ENCODE measurements at regions not wholly inside any gene's neighbourhood (a gene's known extent, or its start where the extent isn't known, plus 50 kb on each side); places are given as distances from the start of the nearest gene placed in this dataset.

DNA sequence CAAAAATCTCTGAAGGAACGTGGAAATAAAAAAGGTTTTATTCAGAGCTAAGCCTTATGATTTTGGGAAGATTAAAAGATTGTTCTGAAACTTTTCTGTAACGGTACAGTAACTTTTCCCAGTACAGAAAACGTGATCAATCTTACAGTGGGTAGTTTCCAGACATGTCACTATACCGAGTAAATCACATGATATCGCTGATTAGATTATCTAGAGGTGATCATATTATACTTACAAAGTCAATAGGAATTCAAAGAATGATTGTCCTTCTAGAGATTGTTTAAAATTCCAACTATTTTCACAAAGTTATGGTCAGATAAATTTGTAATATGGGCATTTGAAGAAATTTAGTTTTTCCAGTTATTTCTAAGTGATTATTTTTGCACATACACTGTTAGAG lies 736.0 kb upstream of the GRM7 start:
- no peak for DNase-seq

DNA sequence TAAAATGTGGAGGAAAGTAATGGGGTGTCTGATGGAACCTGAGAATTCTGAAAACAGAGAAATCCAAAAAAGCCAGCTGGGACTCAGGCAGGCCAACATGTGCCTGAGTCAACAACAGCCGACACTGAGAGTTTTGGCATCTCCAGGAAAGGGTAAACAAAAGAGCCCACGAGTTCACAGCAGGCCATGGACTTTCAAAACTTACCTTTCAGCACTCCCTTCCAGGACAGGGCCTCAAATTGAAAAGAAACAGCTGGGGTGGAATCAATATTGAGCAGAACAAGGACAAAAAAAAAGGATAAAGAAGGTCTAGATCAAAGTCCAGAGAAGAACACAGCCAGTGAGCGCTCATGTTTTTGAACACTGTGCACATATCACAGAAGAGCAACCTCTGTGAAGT lies 735.4 kb upstream of the GRM7 start:
- DNase-seq = no peak

DNA sequence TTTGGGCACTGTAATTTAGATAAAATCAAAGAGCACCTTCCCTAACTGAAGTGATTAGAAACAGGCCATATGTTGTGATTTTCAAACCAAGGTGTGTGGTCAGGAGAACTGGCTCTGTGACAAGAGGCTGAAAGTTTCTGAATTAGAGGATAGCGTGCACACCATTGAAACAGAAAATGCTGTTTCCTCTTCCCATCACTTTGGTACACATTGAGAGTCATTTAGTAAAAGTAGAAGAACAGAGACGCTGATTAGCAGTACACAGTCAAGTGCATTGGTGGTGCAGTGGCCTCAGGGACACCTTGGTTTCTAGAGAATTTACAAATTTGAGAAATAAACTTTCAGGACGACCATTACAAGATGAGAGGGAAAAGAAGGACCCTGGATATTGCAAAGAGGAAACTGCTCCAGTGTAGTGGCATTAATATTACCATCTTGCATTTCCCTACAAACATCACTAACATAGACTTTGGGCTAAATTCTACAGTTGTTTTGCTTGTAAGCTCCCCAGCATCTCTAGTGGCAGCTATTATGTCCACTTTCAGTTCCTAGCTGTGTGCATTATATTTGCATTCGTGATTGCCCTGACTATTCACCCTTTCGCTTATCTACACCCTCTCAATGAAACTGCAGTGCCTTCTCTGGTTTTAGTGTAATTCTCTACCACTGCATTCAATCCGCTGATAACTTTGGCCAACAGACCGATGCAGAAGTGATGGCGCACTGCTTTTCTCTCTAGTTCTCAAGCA lies 728.1 kb upstream of the GRM7 start:
- DNase-seq = no peak

DNA sequence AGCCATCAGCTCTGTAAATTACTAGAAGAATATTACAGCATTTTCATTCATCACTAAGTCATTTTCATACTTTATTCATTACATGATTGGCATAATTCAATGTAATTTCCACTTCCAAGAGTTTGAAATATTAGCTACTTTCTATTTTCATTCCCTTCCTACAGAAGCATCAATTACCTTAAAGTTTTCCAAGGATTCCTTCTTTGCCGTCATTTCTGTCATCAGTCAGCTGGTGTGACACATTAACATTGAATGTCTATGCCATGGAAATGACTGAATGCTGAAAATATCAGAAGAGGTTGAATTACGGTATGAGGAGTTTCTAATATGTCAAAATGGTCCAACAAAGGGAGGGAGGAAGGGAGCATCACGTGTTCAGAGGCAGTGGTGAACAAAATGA lies 718.2 kb upstream of the GRM7 start:
- no peak for DNase-seq

DNA sequence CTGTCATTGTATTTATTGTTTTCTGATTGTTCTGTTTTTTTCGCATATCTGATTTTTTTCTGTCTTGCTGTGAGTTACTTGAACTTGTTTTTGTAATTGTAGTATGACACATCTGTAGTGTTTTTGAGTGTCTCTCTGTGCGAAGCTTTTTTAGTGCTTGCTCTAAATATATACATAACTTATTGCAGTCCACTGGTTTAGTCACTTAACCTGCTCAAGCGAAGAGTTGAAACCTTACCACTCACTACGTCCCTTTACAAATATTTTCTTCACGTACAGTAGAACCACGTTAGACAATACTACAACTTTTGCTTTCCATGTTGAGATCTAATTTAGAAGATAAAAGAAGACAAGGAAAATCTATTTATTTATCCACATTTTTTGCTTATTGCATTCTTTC lies 713.0 kb upstream of the GRM7 start:
- DNase-seq = no peak

DNA sequence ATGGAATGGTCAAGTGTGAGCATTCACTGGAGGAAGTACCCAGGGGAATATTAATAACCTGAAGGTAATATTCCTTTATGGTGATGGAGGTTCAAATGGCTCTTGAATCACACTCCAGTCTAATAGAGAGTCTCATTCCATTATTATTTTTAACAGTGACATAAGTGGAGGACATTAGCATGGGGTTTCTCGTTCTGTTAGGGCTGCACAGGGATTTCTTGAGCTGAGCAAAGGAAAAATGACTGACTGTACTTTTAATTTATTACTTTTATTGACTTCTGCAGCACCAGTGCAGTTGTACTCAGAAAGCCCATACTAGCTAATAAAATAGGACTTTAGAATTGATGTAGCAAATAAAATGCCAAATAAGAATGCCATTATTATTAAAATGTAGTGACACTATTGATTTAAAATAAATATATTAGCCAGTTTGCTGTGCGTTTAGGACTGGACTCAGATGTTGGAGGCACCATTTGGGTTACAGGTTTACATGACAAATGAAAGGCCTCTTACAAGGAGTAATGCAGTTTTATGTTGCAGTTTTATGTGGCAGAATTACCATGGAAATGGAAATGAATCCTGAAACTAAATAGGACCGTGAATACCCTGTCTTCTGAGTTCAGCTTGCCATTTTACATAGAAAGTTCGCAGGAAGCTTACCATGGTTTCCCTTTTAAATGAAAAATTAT lies 705.1 kb upstream of the GRM7 start:
- no peak for DNase-seq

DNA sequence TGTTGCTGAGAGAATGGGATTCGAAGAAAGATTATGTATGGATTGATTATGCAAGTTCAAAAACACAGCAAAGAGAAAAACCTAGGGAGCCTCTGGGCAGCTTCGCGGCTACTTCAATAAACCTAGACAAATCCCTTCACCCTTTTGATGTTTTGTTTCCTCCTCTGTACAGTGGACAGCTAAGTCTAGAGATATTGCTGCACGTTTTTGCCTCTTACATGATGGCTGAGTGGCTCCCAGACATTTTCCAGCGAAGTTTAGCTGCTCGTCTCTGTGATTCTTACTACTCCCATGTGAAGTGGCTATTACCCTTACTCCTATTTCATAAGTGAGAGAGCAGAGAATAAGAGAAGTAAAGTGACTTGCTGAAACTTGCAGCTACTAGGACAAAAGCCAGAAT lies 695.0 kb upstream of the GRM7 start:
- DNase-seq = no peak

DNA sequence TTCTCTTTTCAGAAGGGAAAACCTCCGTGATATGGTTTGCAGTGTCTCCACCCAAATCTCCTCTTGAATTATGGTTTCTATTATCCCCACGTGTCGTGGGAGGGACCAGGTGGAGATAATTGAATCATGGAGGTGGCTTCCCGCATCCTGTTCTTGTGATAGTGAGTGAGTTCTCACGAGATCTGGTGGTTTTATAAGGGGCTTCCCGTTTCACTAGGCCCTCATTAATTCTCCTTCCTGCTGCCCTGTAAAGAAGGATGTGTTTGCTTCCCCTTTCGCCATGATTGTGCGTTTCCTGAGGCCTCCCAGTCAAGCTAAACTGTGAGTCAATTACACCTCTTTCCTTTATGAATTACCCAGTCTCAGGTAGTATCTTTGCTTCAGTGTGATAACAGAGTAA lies 692.7 kb upstream of the GRM7 start:
- DNase-seq = no peak

DNA sequence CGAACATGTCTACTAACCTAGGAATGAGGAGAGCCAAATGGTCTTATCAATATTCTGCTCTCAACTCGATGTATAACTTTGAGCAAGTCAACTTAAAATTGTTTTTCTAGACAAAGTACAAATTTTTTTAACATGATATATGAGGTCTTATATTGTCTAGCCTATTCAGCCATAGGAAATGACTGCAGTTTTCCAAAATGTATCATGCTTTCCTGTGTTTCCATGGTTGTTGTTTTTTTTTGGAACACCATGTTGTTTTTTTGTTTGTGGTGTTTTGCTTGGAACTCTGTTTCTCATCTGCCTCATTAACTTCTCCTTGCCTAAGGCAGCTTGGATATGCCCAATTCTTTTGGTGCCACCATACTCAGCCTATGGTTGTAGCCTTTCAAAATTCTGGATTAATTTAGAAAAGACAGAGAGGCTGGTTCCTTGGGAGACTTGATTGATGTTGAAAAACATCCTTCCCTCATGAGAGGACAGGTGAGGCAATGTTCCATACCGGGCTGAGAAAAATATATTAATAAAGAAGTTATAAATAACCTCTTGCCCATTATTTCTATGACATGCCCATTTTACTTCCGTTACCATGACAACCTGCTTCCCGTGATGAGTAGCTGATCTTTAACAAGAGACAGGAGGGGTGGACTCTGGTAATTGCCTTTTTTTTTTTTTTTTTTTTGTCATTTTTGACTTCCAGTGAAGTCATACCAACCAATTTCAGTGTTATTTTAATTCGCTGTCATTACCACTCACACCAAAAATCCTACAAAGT lies 687.9 kb upstream of the GRM7 start:
- DNase-seq = no peak

DNA sequence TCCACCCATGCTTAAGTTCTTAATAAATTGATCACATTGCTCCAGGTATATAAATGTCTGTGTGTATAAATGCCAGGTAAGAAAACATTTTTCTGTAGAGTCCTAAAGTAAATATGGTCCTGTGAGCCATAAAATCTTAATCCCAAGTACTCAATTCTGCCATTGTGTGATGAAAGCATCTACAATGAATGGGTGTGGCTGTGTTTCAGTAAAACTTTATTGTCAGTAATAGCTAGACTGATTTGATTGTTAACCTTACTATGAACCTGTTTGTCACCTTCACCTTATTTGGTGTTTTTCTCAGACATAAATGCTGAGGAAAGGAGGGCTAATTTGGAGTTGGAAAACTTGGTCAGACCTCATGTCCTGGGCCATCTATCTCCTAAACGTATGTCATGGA lies 683.5 kb upstream of the GRM7 start:
- DNase-seq = no peak

DNA sequence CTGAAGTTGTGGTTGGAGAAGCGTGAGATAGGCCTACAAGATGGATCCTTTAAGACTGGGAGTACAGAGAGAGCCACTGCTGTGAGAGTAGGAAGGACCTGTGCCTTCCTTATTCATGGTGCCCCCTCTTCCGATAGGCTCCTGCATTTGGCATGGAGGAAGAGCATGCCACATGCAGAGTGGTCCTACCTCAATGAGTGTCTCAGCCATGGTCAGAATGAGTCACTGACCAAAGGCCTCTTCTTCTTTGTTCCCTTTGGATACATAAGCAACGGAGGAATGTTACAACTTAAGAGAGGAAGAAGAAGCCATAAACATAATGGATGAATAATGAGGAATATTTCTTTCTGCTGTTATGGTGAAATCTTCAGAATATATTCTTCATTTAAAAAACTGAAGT lies 681.2 kb upstream of the GRM7 start:
- DNase-seq = no peak

DNA sequence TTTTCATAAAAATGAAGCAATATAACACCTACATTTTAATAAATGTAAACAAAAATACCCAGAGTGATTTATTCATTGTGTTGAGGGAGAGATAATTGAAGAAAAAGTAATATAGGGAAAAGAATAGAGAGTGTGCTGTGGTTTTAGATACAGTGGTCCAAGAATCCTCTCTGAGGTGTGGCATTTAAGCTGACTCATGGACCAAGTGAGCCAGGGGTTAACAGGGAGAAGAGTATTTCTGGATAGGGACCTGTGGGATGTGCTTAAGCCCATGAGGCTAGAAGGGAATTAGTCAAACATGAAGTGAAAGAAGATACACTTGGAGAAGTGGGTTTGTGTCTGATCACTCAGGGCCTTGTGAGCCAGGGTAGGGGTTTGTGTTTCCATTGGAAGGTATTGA lies 680.7 kb upstream of the GRM7 start:
- no peak for DNase-seq

DNA sequence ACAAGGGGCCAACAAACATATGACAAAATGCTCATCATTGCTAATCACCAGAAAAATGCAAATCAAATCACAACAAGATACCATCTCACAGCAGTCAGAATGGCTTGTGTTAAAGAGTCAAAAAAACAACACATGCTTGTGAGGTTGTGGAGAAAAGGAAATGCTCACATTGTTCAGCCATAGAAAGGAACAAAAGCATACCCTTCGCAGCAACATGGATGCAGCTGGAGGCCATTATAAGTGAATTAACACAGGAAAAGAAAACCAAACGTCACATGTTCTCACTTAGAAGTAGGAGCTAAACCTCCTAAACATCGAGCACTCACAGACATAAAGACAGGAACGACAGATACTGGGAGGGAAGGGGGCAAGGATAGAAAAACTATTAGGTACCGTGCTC lies 678.4 kb upstream of the GRM7 start:
- no peak for DNase-seq

DNA sequence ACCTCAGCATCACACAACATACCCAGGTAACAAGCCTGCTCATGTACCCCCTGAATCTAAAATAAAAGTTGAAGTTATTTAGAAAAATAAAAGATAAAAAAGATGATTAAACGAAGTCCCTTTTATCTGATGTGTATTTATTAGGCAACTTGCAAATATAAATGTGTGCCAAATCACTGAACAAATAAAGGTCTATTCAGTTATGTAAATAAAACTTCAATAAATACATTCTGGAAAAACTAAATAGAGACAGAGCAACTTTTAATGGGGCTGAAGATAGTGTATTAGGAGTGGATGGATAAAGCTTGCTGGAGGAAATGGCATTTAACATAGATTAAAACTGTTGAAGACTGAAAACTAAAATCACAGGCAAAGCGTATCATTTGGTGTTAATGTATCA lies 678.0 kb upstream of the GRM7 start:
- DNase-seq = no peak

DNA sequence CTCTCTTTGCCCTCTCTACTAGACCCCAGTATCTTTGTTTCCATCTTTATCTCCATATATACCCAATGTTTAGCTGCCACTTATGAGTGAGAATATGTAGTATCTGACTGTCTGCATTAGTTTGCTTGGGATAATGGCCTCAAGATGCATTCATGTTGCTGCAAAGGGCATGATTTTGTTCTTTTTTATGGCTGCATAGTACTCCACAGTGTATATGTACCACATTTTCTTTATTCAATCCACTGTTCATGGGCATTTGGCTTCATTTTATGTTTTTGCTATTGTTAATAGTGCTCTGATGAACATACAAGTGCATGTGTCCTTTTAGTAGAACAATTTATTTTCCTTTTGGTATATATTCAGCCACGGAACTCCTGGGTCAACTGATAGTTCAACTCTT lies 671.5 kb upstream of the GRM7 start:
- no peak for DNase-seq

DNA sequence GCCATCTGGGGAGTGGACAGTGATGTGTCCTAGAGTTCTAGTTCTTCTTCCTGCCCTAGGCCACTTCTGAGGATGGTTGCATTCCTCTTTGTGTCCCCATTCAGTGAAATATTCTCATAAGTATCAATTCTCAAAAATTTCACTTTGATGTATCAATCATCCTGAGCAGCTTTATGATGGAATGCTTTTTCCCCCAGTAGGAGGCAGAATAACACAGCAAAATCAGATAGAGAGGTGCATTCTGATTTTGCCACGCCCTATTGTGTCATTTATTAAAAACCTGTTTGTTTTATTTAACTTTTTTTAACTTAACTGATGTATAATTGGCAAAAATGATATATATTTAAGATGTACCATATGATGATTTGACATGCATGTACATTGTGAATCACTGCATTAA lies 656.0 kb upstream of the GRM7 start:
- no peak for DNase-seq

DNA sequence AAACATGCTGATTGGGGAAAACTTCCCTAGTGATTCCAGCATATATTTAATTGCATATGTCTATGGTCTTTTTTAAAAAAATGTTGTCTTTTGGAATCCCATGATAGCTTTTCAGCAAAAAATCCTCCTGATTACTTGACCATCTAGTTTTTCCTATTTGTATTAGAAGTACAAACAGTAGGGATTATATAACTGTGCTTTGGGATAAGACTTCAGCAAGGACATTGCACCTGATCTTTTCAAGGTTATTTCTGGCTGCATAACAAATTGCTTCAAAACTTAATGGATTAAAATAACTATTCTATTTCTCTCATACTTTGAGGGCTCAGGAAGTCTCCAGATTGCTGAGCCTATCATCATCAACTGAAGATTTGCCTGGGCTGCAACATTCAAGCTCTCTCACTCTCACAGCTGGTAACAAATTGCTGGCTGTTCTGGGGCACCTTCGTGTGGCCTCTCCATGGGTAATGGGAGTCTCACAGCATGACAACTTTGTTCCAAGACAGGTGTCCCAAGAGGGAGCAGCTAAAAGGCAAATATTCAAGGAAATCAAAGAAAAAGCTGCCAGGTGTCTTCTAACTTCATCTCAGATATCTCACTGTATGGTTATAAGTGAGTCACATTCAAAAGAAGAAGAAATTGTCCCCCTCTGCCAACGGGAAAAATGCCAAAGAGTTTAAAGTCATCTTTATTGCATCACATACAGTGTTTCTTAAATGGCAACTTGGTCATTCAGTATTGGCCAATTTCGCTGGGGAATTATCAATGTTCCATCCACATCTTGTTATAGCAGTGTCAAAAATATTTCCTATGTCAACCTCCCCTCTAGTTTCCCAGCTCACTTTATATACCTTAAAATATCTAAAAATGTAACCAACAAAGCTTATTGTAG lies 644.5 kb upstream of the GRM7 start:
- DNase-seq = no peak

DNA sequence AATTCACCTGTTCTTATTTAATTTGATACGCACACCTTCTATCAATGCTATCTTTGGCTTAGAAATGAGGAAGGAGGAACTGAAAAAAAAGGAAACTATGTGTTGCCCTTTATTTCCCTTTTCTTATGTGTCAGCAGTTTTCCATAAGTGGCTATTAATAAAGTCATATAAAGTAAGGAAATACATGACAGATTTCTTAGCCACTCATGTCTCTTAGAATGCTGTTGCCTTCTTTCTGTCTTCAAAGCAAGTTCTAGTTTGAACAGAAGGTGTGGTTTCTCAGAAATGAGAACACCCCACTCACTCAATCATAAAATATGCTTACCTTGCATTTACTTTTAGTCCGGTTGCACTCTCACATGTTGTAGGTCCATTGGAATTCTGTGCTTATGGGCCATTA lies 640.5 kb upstream of the GRM7 start:
- no peak for DNase-seq

DNA sequence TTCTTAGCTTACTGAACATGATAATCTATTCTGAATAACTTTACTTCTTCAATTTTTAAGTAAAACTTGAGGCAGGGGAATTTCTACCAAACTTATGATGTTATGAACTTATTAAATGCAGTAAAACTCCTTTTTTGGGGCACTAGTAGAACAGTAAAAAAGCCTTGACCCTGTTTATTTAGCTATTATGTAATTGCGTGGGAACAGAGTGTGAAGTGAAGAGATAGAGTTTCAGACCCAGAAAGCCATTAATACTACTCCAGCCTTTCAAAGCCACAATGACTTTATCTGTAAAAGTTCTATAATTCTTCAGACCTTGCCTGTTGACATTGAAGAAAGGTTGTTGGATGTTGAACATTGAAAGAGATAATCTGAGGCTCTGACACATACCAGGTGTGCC lies 638.8 kb upstream of the GRM7 start:
- DNase-seq = no peak

DNA sequence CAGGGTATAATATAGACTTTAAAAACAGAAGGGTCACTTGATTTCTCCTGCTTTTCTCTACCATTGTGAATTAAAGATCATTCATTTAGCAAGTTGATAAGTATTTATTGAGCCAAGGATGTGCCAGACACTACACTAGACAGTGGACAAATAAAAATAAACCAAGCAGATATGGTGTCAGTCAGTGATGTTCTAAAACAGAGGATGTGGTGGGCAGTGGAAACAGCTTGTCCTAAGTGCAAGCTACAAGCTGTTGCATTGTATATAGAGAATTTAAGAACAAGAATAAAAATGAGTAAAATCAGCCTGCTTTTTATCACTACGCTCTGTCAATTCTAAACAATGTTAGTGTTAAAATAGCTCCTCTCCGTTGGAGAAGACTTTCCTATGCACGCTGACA lies 637.3 kb upstream of the GRM7 start:
- DNase-seq = no peak

DNA sequence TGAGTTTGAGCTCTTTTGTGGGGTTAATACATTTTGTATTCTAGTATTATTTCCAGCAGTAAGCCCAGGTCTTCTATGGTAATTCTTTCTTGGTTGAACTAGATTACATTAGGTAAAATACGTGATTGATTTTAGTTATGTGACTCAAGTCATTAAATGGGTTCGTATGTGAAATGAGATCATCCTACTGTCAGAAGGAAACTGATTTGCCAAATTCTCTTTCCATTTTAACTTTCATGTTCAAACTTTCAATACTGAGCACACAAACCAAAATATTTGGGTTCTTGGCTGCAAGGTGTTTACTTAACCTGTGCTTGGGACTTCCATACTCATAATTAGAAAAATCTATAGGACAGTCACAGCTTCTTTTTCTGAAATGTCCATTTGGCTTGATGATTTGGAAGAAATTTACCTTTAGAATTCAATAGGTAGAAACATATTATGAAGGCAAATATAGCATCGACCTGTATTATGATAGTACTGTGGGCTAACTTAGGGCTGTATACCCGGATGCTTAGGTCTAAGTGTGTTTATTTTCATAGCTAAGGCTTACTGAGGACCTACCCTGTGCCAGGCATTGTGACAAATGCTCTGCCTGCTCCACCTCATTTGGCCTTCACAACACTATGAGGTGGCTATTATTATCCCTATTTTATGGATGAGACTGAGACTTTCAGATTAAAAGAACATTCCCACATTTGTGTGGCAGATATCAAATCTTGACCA lies 631.8 kb upstream of the GRM7 start:
- DNase-seq = no peak

DNA sequence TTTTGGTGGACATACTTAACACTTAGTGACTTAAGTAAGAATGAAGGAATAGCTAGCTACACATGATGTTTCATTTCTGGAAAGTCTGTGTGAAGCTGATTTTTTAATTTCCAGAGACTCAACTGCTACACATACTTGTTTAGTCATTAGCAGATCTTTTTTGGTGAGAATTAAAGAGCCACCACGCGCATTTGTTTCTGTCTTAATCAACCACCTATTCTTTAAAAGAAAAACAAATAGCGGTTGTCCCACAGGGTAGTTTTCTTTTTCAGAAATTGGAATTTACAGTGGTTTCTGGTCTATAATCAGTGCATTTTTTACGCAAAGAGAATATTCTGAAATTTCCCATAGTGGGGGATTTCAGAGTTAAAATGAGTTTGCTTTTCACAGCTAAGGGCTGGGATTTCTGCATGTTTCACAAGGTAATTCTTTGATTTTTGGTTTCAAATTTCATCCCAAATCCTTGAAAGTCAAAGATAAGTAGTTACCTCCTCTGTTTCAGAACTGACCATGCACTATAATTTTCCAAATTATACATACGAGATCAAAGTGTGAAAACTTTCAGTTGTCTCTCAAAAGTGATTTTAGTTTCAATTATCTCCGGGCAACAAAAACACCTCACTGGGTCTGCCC lies 631.0 kb upstream of the GRM7 start:
- no peak for DNase-seq

All from femur (tissue), 1 donor.